KMS-11 (cell line): ENCODE measurements at regions not wholly inside any gene's neighbourhood (a gene's known extent, or its start where the extent isn't known, plus 50 kb on each side); places are given as distances from the start of the nearest gene placed in this dataset.

Experiments
- H2AFZ ChIP-seq: fragments of 200-600 bp; sonication (generic); 2 replicates; pipeline ENCODE4 v1.6.1; 2016; ENCODE audit warnings: antibody characterized with exemption, mixed run types, low read depth
- H3K27ac ChIP-seq: fragments of 200-600 bp; sonication (generic); 2 replicates; pipeline ENCODE4 v1.6.1; 2016; ENCODE audit warnings: mild to moderate bottlenecking, mixed run types
- H3K27me3 ChIP-seq: fragments of 200-600 bp; sonication (generic); 2 replicates; pipeline ENCODE4 v1.6.1; 2017; ENCODE audit warnings: mild to moderate bottlenecking, low read depth, mixed run types, moderate library complexity; ENCODE audit not compliant: insufficient read depth
- H3K36me3 ChIP-seq: fragments of 200-600 bp; sonication (generic); 2 replicates; pipeline ENCODE4 v1.6.1; 2017; ENCODE audit warnings: mild to moderate bottlenecking, mixed run types; ENCODE audit not compliant: insufficient read depth
- H3K4me1 ChIP-seq: fragments of 200-600 bp; sonication (generic); 2 replicates; pipeline ENCODE4 v1.6.1; 2016; ENCODE audit warnings: mild to moderate bottlenecking, low read depth, mixed run types; ENCODE audit not compliant: poor library complexity, severe bottlenecking
- H3K4me2 ChIP-seq: fragments of 200-600 bp; sonication (generic); 2 replicates; pipeline ENCODE4 v1.7.0; 2016; ENCODE audit warnings: mild to moderate bottlenecking, mixed run types
- H3K4me3 ChIP-seq: fragments of 200-600 bp; sonication (generic); IDR thresholded peaks from 2 replicates; pipeline ENCODE4 v1.6.1; 2017; ENCODE audit warnings: low read depth, low read length, mixed read lengths; ENCODE audit not compliant: insufficient read depth
- H3K79me2 ChIP-seq: fragments of 200-600 bp; sonication (generic); 2 replicates; pipeline ENCODE4 v1.6.1; 2016; ENCODE audit warnings: low read depth, mixed run types; ENCODE audit not compliant: insufficient read depth
- H3K9ac ChIP-seq: fragments of 200-600 bp; sonication (generic); 2 replicates; pipeline ENCODE4 v1.6.1; 2016; ENCODE audit warnings: mild to moderate bottlenecking, mixed run types
- H4K20me1 ChIP-seq: fragments of 200-600 bp; sonication (generic); 2 replicates; pipeline ENCODE4 v1.6.1; 2016; ENCODE audit warnings: mild to moderate bottlenecking, mixed run types; ENCODE audit not compliant: insufficient read depth
- TF ChIP-seq, protein P1 (sequence below): fragments of 200-600 bp; sonication (generic); conservative IDR thresholded peaks from 2 replicates; pipeline ENCODE4 v1.6.1; 2017; ENCODE audit warnings: low read depth, mild to moderate bottlenecking, antibody characterized with exemption, low read length, moderate library complexity, mixed read lengths

DNA sequence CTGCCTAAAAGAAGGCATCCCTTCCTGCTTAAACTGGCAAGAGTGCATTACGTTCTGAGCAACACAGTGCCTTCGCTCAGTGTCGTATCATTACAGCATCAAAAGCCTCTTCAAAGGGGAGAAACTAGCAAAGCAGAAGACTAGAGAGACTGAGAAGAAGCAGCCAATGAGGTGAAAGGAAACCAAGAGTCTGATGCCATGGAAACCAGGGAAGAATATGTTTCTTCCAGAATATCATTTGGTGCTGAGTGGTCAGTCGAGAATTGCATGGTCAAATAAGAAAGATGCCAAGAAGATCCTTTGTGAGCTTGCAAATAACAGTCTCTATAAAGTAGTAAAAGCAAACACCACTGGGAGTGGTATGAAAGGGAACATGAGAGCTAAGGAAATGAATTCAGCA lies 312.1 kb upstream of the CHST9 start:
- Histone ChIP-seq H2AFZ (no peak overlapping the region), H3K4me1 (no peaks in the 10 kb centered on the region), H3K79me2 (no peaks in the 10 kb centered on the region), H3K36me3 (no peaks in the 10 kb centered on the region), H3K4me3 (no peak overlapping the region), H3K27me3 (no peaks in the 10 kb centered on the region), H3K27ac (no peak overlapping the region), H3K4me2 (no peak overlapping the region), H4K20me1 (no peaks in the 10 kb centered on the region), H3K9ac (no peak overlapping the region)
- TF ChIP-seq, protein P1, sequence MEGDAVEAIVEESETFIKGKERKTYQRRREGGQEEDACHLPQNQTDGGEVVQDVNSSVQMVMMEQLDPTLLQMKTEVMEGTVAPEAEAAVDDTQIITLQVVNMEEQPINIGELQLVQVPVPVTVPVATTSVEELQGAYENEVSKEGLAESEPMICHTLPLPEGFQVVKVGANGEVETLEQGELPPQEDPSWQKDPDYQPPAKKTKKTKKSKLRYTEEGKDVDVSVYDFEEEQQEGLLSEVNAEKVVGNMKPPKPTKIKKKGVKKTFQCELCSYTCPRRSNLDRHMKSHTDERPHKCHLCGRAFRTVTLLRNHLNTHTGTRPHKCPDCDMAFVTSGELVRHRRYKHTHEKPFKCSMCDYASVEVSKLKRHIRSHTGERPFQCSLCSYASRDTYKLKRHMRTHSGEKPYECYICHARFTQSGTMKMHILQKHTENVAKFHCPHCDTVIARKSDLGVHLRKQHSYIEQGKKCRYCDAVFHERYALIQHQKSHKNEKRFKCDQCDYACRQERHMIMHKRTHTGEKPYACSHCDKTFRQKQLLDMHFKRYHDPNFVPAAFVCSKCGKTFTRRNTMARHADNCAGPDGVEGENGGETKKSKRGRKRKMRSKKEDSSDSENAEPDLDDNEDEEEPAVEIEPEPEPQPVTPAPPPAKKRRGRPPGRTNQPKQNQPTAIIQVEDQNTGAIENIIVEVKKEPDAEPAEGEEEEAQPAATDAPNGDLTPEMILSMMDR = no peak

GRCh38 chr18:27493182-27493581 lies 308.1 kb upstream of the CHST9 start:
- no peaks in the 10 kb centered on the region for H3K27me3 ChIP-seq
- H3K27ac ChIP-seq = no peak overlapping the region
- no peak overlapping the region for H3K4me3 ChIP-seq
- TF ChIP-seq, protein P1 = no peak
- no peak overlapping the region for H2AFZ ChIP-seq
- no peaks in the 10 kb centered on the region for H3K4me1 ChIP-seq
- H3K79me2 ChIP-seq = no peaks in the 10 kb centered on the region
- H4K20me1 ChIP-seq = no peaks in the 10 kb centered on the region
- H3K36me3 ChIP-seq = no peaks in the 10 kb centered on the region
- H3K4me2 ChIP-seq = no peak overlapping the region
- H3K9ac ChIP-seq = no peak overlapping the region

- TF ChIP-seq, protein P1 = no peak
- H3K4me2 ChIP-seq = no peak overlapping the region
These were observed 306.7 kb upstream of the CHST9 start for GRCh38 chr18:27491772-27492171.

GRCh38 chr18:27483276-27483675 lies 298.2 kb upstream of the CHST9 start:
- Histone ChIP-seq H2AFZ (no peak overlapping the region), H3K9ac (no peak overlapping the region), H3K36me3 (no peaks in the 10 kb centered on the region), H3K27me3 (no peaks in the 10 kb centered on the region), H3K79me2 (no peaks in the 10 kb centered on the region), H3K4me3 (no peak overlapping the region), H3K4me1 (no peaks in the 10 kb centered on the region), H3K27ac (no peak overlapping the region), H4K20me1 (no peaks in the 10 kb centered on the region), H3K4me2 (no peak overlapping the region)
- TF ChIP-seq, protein P1 = no peak

More at GRCh38 chr18:27491772-27492171, 306.7 kb upstream of the CHST9 start:
- Histone ChIP-seq H3K27ac (no peak overlapping the region), H3K9ac (no peak overlapping the region), H3K36me3 (no peaks in the 10 kb centered on the region), H4K20me1 (no peaks in the 10 kb centered on the region), H3K4me3 (no peak overlapping the region), H2AFZ (no peak overlapping the region), H3K27me3 (no peaks in the 10 kb centered on the region), H3K4me1 (no peaks in the 10 kb centered on the region), H3K79me2 (no peaks in the 10 kb centered on the region)

- TF ChIP-seq, protein P1 = no peak
- Histone ChIP-seq H3K27ac (no peak overlapping the region), H3K27me3 (no peaks in the 10 kb centered on the region), H3K9ac (no peak overlapping the region), H3K79me2 (no peaks in the 10 kb centered on the region), H3K4me2 (no peak overlapping the region), H3K36me3 (no peaks in the 10 kb centered on the region), H3K4me3 (no peak overlapping the region), H3K4me1 (no peaks in the 10 kb centered on the region), H2AFZ (no peak overlapping the region), H4K20me1 (no peaks in the 10 kb centered on the region)
These were observed 293.4 kb upstream of the CHST9 start for GRCh38 chr18:27478459-27478858.
